ENCODE measurements at regions not wholly inside any gene's neighbourhood (a gene's known extent, or its start where the extent isn't known, plus 50 kb on each side); places are given as distances from the start of the nearest gene placed in this dataset.

- TF ChIP-seq MAZ (IDR thresholded peaks at IDR 0.05; ENCODE audit: borderline replicate concordance, low read depth, low read length) (no peak), CTCF (conservative IDR thresholded peaks at IDR 0.05; ENCODE audit: low read depth, low read length) (peak; percentile 28), BHLHE40 (IDR thresholded peaks at IDR 0.05; ENCODE audit: low read depth, low read length) (no peak), USF2 (IDR thresholded peaks at IDR 0.05; ENCODE audit: low read depth, low read length) (no peak), MXI1 (IDR thresholded peaks at IDR 0.05; ENCODE audit: borderline replicate concordance, low read depth, low read length) (no peak), POLR2A (IDR thresholded peaks at IDR 0.05; ENCODE audit: low read depth, low read length) (no peak), SMC3 (IDR thresholded peaks at IDR 0.05; ENCODE audit: low read depth, low read length) (peak; percentile 14; the same call in 1 of the 2 replicates)
Observed at GRCh38 chr4:137226900-137227299, 305.4 kb downstream of the PCDH18 start.

Data from IMR-90 (cell line).